ENCODE measurements at regions not wholly inside any gene's neighbourhood (a gene's known extent, or its start where the extent isn't known, plus 50 kb on each side); places are given as distances from the start of the nearest gene placed in this dataset.

- CTCF ChIA-PET = no interaction called here
- H3K4me1 ChIP-seq (ENCODE audit: control insufficient read depth, extremely low read depth, insufficient read depth, low read length) = no peaks in the 10 kb centered on the region
- no peak overlapping the region for H3K9ac ChIP-seq (replicated peaks; ENCODE audit: extremely low read depth, insufficient read depth, low read length)
- FAIRE-seq = no peak
- no peak overlapping the region for H2AFZ ChIP-seq (ENCODE audit: low read depth, low read length)
- no peaks in the 10 kb centered on the region for H3K79me2 ChIP-seq (ENCODE audit: control insufficient read depth, insufficient read depth, low read length)
- H3K36me3 ChIP-seq (ENCODE audit: control insufficient read depth in 2 of 2, extremely low read depth in 1 of 2, insufficient read depth in 2 of 2, low read length in 2 of 2) = no peaks in the 10 kb centered on the region
- no peaks in the 10 kb centered on the region for H4K20me1 ChIP-seq (replicated peaks; ENCODE audit: control insufficient read depth, extremely low read depth, insufficient read depth, low read length)
- no peak for DNase-seq (ENCODE audit: low read depth, low spot score)
- intact Hi-C loops (cut with micrococcal nuclease) (no loop called here), dilution Hi-C loops (cut with MboI; ENCODE audit: extremely low pct_ligation_motif_present, low sequenced_read_pairs) (no loop called here)
- no peaks in the 10 kb centered on the region for H3K9me1 ChIP-seq (replicated peaks; ENCODE audit: control insufficient read depth, extremely low read depth, insufficient read depth, low read length)
- no peak for TF ChIP-seq MAX (IDR thresholded peaks at IDR 0.05; ENCODE audit: insufficient read depth, insufficient read length)
- no peak for TF ChIP-seq POLR2A (IDR thresholded peaks at IDR 0.05; ENCODE audit: low read depth, low read length)
- TF ChIP-seq CTCF (IDR thresholded peaks at IDR 0.05; ENCODE audit: extremely low read depth in 1 of 2, insufficient read depth in 1 of 2, low read depth in 1 of 2, low read length in 2 of 2) = no peak
- TF ChIP-seq POLR2AphosphoS5 (IDR thresholded peaks at IDR 0.05; ENCODE audit: insufficient read depth, low read depth, low read length) = no peak
- no peak for TF ChIP-seq GATA2 (IDR thresholded peaks at IDR 0.05; ENCODE audit: insufficient read depth, insufficient read length, low read depth, low read length)
- no peak for TF ChIP-seq FOS (IDR thresholded peaks at IDR 0.05; ENCODE audit: borderline replicate concordance, insufficient read depth, low read length)
- TF ChIP-seq EZH2 (IDR thresholded peaks at IDR 0.05; ENCODE audit: borderline replicate concordance, low read depth, low read length, severe bottlenecking) = no peak
- no peak for TF ChIP-seq JUN (IDR thresholded peaks at IDR 0.05; ENCODE audit: borderline replicate concordance, insufficient read depth, insufficient read length, low read depth)
- no peak for TF ChIP-seq MYC (IDR thresholded peaks at IDR 0.05; ENCODE audit: low read depth, low read length)
- no TSS peak for BruUV-seq (replicated peaks)
- POLR2A ChIA-PET = no interaction called here
- H3K27ac ChIP-seq (ENCODE audit: insufficient read depth, low read depth, low read length) = no peak overlapping the region
- no peak overlapping the region for H3K4me2 ChIP-seq (ENCODE audit: insufficient read depth, low read length)
- H3K9me3 ChIP-seq (replicated peaks; ENCODE audit: control insufficient read depth, insufficient read depth, low read length) = peaks cover 3% of the 10 kb centered on the region
- H3K27me3 ChIP-seq (ENCODE audit: control insufficient read depth in 2 of 2, insufficient read depth in 2 of 2, low read length in 2 of 2) = no peaks in the 10 kb centered on the region
- no peak overlapping the region for H3K4me3 ChIP-seq (replicated peaks in 1 of 3; ENCODE audit: insufficient read depth in 1 of 3, low read depth in 1 of 3, low read length in 3 of 3)
These were observed 915.3 kb downstream of the VRK1 start for GRCh38 chr14:97712471-97712870.
